Neural progenitor cell (in vitro differentiated cells): ENCODE measurements at regions not wholly inside any gene's neighbourhood (a gene's known extent, or its start where the extent isn't known, plus 50 kb on each side); places are given as distances from the start of the nearest gene placed in this dataset.

Experiments used
- DNase-seq: peaks from one replicate; pipeline ENCODE4 v3.0.0-alpha.2; 2016; ENCODE audit warnings: low spot score
- H2AFZ ChIP-seq: fragments of 200-600 bp; sonication (generic); replicated peaks from 2 replicates; pipeline ENCODE4 v1.6.1; 2016; ENCODE audit warnings: antibody characterized with exemption
- H3F3A ChIP-seq: fragments of 200-600 bp; sonication (generic); 2 replicates; pipeline ENCODE4 v1.6.1; 2016; ENCODE audit warnings: antibody characterized with exemption, low read depth
- H3K27ac ChIP-seq: fragments of 200-600 bp; sonication (generic); 2 replicates; pipeline ENCODE4 v1.5.1; 2016; ENCODE audit warnings: mild to moderate bottlenecking
- H3K27me3 ChIP-seq: fragments of 200-600 bp; sonication (generic); 2 replicates; pipeline ENCODE4 v1.6.1; 2016; ENCODE audit warnings: mild to moderate bottlenecking, moderate library complexity
- H3K36me3 ChIP-seq: fragments of 200-600 bp; sonication (generic); 2 replicates; pipeline ENCODE4 v1.5.1; 2016
- H3K4me1 ChIP-seq: fragments of 200-600 bp; sonication (generic); 2 replicates; pipeline ENCODE4 v1.6.1; 2016; ENCODE audit warnings: mixed run types
- H3K4me2 ChIP-seq: fragments of 200-600 bp; sonication (generic); 2 replicates; pipeline ENCODE4 v1.6.1; 2016
- H3K4me3 ChIP-seq: fragments of 200-600 bp; sonication (generic); 2 replicates; pipeline ENCODE4 v1.5.1; 2016
- H3K79me2 ChIP-seq: fragments of 200-600 bp; sonication (generic); 2 replicates; pipeline ENCODE4 v1.6.1; 2016; ENCODE audit warnings: low read depth
- H3K9ac ChIP-seq: fragments of 200-600 bp; sonication (generic); 2 replicates; pipeline ENCODE4 v1.6.1; 2016
- H3K9me3 ChIP-seq: fragments of 200-600 bp; sonication (generic); 2 replicates; pipeline ENCODE4 v1.5.1; 2016; ENCODE audit warnings: low read depth
- H4K20me1 ChIP-seq: fragments of 200-600 bp; sonication (generic); 2 replicates; pipeline ENCODE4 v1.6.1; 2016; ENCODE audit warnings: low read depth
- H3K27ac Mint-ChIP-seq: 3 replicates; pipeline ENCODE4 v1.8.0; 2021; ENCODE audit warnings: mixed read lengths
- H3K27me3 Mint-ChIP-seq: 2 replicates; pipeline ENCODE4 v1.8.0; 2022; ENCODE audit warnings: low read depth, mild to moderate bottlenecking, inconsistent platforms, moderate library complexity, mixed read lengths; ENCODE audit not compliant: insufficient read depth
- H3K36me3 Mint-ChIP-seq: 3 replicates; pipeline ENCODE4 v1.8.0; 2021; ENCODE audit warnings: mixed read lengths
- H3K4me1 Mint-ChIP-seq: 3 replicates; pipeline ENCODE4 v1.8.0; 2021; ENCODE audit warnings: mixed read lengths
- H3K4me3 Mint-ChIP-seq: 3 replicates; pipeline ENCODE4 v1.8.0; 2021; ENCODE audit warnings: mild to moderate bottlenecking, moderate library complexity, mixed read lengths
- H3K9me3 Mint-ChIP-seq: 3 replicates; pipeline ENCODE4 v1.8.0; 2020; ENCODE audit warnings: mixed read lengths
- EZH2 ChIP-seq: fragments of 200-600 bp; sonication (generic); IDR thresholded peaks from 2 replicates; pipeline ENCODE4 v1.6.1; 2017; ENCODE audit warnings: antibody characterized with exemption, mild to moderate bottlenecking, moderate library complexity
- EZH2phosphoT487 ChIP-seq: fragments of 200-600 bp; sonication (generic); IDR thresholded peaks from 2 replicates; pipeline ENCODE4 v1.6.1; 2017; ENCODE audit warnings: antibody characterized with exemption
- TF ChIP-seq, protein P1 (sequence below): fragments of 200-600 bp; sonication (generic); IDR thresholded peaks from 2 replicates; pipeline ENCODE4 v1.5.1; 2017; ENCODE audit warnings: antibody characterized with exemption, mild to moderate bottlenecking

GRCh38 chr4:126242679-126243390, 928.1 kb downstream of the FAT4 start:
- Histone ChIP-seq H3K27me3 (no peaks in the 10 kb centered on the region), H3K9me3 (no peaks in the 10 kb centered on the region), H3K4me2 (no peak overlapping the region), H3K79me2 (no peaks in the 10 kb centered on the region), H3K36me3 (no peaks in the 10 kb centered on the region), H3F3A (no peaks in the 10 kb centered on the region), H3K4me1 (peaks cover 6% of the 10 kb centered on the region), H3K27ac (no peak overlapping the region), H3K4me3 (no peak overlapping the region), H4K20me1 (no peaks in the 10 kb centered on the region), H3K9ac (no peak overlapping the region), H2AFZ (no peak overlapping the region)
- Mint-ChIP-seq H3K27ac (peak overlapping the region; percentile 2), H3K4me1 (peaks cover 11% of the 10 kb centered on the region), H3K27me3 (no peaks in the 10 kb centered on the region), H3K9me3 (peaks cover 4% of the 10 kb centered on the region), H3K4me3 (no peak overlapping the region), H3K36me3 (no peaks in the 10 kb centered on the region)
- TF ChIP-seq EZH2phosphoT487 (no peak), EZH2 (no peak)
- TF ChIP-seq, protein P1, sequence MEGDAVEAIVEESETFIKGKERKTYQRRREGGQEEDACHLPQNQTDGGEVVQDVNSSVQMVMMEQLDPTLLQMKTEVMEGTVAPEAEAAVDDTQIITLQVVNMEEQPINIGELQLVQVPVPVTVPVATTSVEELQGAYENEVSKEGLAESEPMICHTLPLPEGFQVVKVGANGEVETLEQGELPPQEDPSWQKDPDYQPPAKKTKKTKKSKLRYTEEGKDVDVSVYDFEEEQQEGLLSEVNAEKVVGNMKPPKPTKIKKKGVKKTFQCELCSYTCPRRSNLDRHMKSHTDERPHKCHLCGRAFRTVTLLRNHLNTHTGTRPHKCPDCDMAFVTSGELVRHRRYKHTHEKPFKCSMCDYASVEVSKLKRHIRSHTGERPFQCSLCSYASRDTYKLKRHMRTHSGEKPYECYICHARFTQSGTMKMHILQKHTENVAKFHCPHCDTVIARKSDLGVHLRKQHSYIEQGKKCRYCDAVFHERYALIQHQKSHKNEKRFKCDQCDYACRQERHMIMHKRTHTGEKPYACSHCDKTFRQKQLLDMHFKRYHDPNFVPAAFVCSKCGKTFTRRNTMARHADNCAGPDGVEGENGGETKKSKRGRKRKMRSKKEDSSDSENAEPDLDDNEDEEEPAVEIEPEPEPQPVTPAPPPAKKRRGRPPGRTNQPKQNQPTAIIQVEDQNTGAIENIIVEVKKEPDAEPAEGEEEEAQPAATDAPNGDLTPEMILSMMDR, result no peak
- DNase-seq, result peak; percentile 5

GRCh38 chr4:126247409-126247808, 932.7 kb downstream of the FAT4 start:
- no peaks in the 10 kb centered on the region for H3K36me3 ChIP-seq
- no peak overlapping the region for H2AFZ ChIP-seq
- TF ChIP-seq, protein P1, result no peak
- TF ChIP-seq EZH2 (no peak), EZH2phosphoT487 (no peak)
- H3K9ac ChIP-seq, result no peak overlapping the region
- no peak overlapping the region for H3K4me3 ChIP-seq
- Mint-ChIP-seq H3K27ac (no peak overlapping the region), H3K36me3 (no peaks in the 10 kb centered on the region), H3K9me3 (peaks cover 4% of the 10 kb centered on the region), H3K4me1 (peaks cover 10% of the 10 kb centered on the region), H3K27me3 (no peaks in the 10 kb centered on the region), H3K4me3 (no peak overlapping the region)
- no peak overlapping the region for H3K27ac ChIP-seq
- no peaks in the 10 kb centered on the region for H3K79me2 ChIP-seq
- H3K4me2 ChIP-seq, result no peak overlapping the region
- H4K20me1 ChIP-seq, result no peaks in the 10 kb centered on the region
- H3K4me1 ChIP-seq, result no peaks in the 10 kb centered on the region
- H3F3A ChIP-seq, result no peaks in the 10 kb centered on the region
- H3K27me3 ChIP-seq, result no peaks in the 10 kb centered on the region
- DNase-seq, result no peak
- H3K9me3 ChIP-seq, result no peaks in the 10 kb centered on the region

DNA sequence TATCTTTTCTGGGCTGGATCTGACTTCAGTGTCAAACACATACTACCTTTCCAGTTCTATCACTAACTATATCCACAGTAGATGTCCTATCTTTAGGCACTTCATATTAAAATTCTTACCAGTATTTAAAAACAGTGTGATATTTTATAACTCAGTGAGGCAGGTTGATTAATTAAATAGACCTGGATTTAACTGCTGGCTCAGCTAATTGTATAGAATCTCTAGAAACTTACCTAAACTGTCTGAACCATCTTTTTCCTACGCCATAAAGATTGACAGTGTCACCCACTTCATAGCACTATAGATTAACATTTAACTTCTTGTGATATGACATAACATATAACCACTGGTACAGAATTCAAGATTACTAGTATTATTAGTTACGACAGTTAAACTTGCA, 935.3 kb downstream of the FAT4 start:
- peaks cover 4% of the 10 kb centered on the region for H3K9me3 Mint-ChIP-seq
- no peak overlapping the region for H3K4me3 Mint-ChIP-seq
- H3K9me3 ChIP-seq, result no peaks in the 10 kb centered on the region
- H3K9ac ChIP-seq, result no peak overlapping the region
- H2AFZ ChIP-seq, result no peak overlapping the region
- no peaks in the 10 kb centered on the region for H4K20me1 ChIP-seq
- H3F3A ChIP-seq, result no peaks in the 10 kb centered on the region
- TF ChIP-seq EZH2 (no peak), EZH2phosphoT487 (no peak)
- TF ChIP-seq, protein P1, result no peak
- no peak overlapping the region for H3K27ac ChIP-seq
- H3K79me2 ChIP-seq, result no peaks in the 10 kb centered on the region
- H3K36me3 Mint-ChIP-seq, result no peaks in the 10 kb centered on the region
- H3K27me3 ChIP-seq, result no peaks in the 10 kb centered on the region
- no peaks in the 10 kb centered on the region for H3K36me3 ChIP-seq
- DNase-seq, result no peak
- H3K27ac Mint-ChIP-seq, result no peak overlapping the region
- H3K4me1 ChIP-seq, result no peaks in the 10 kb centered on the region
- no peaks in the 10 kb centered on the region for H3K4me1 Mint-ChIP-seq
- no peaks in the 10 kb centered on the region for H3K27me3 Mint-ChIP-seq
- no peak overlapping the region for H3K4me3 ChIP-seq
- no peak overlapping the region for H3K4me2 ChIP-seq
